H9 (cell line): ENCODE measurements at regions not wholly inside any gene's neighbourhood (a gene's known extent, or its start where the extent isn't known, plus 50 kb on each side); places are given as distances from the start of the nearest gene placed in this dataset.

ENCODE experiments used
- DNase-seq: peaks from one replicate; pipeline ENCODE4 v3.0.0-alpha.2; 2017
- H2AFZ ChIP-seq: one replicate; pipeline ENCODE4 v1.6.1; 2013; ENCODE audit warnings: mild to moderate bottlenecking, low read length, control low read depth, moderate library complexity
- H2AK5ac ChIP-seq: 2 replicates; pipeline ENCODE4 v1.6.1; 2013; ENCODE audit warnings: low read length, control low read depth, mixed read lengths; ENCODE audit not compliant: insufficient read length
- H2BK120ac ChIP-seq: one replicate; pipeline ENCODE4 v1.6.1; 2013; ENCODE audit warnings: low read depth, mild to moderate bottlenecking, low read length, control low read depth, inconsistent platforms; ENCODE audit not compliant: poor library complexity, severe bottlenecking
- H2BK12ac ChIP-seq: 2 replicates; pipeline ENCODE4 v1.6.1; 2013; ENCODE audit warnings: low read length, control low read depth, mixed read lengths, low read depth; ENCODE audit not compliant: insufficient read length
- H2BK15ac ChIP-seq: 2 replicates; pipeline ENCODE4 v1.6.1; 2013; ENCODE audit warnings: low read depth, low read length, control low read depth
- H2BK20ac ChIP-seq: one replicate; pipeline ENCODE4 v1.6.1; 2013; ENCODE audit warnings: low read depth, mild to moderate bottlenecking, low read length, control low read depth, inconsistent platforms; ENCODE audit not compliant: poor library complexity, severe bottlenecking
- H2BK5ac ChIP-seq: 2 replicates; pipeline ENCODE4 v1.6.1; 2013; ENCODE audit warnings: low read length, control low read depth, mixed read lengths; ENCODE audit not compliant: insufficient read length
- H3K14ac ChIP-seq: 2 replicates; pipeline ENCODE4 v1.6.1; 2013; ENCODE audit warnings: low read length, control low read depth; ENCODE audit not compliant: insufficient read depth
- H3K18ac ChIP-seq: 2 replicates; pipeline ENCODE4 v1.6.1; 2013; ENCODE audit warnings: low read depth, mild to moderate bottlenecking, mixed read lengths, low read length, control low read depth; ENCODE audit not compliant: insufficient read length
- H3K23ac ChIP-seq: 2 replicates; pipeline ENCODE4 v1.6.1; 2013; ENCODE audit warnings: low read length, control low read depth, mixed read lengths, low read depth; ENCODE audit not compliant: insufficient read length
- H3K23me2 ChIP-seq: 2 replicates; pipeline ENCODE4 v1.6.1; 2013; ENCODE audit warnings: low read depth, mild to moderate bottlenecking, mixed read lengths, low read length, control low read depth; ENCODE audit not compliant: insufficient read length, poor library complexity, severe bottlenecking
- H3K27ac ChIP-seq: 2 replicates; pipeline ENCODE4 v1.5.1; 2013; ENCODE audit warnings: low read length, control low read depth, mixed read lengths, low read depth; ENCODE audit not compliant: insufficient read length
- H3K27me3 ChIP-seq: 2 replicates; pipeline ENCODE4 v1.6.1; 2013; ENCODE audit warnings: low read length, control low read depth, inconsistent platforms; ENCODE audit not compliant: insufficient read depth
- H3K4ac ChIP-seq: 2 replicates; pipeline ENCODE4 v1.6.1; 2013; ENCODE audit warnings: low read depth, mild to moderate bottlenecking, control low read depth, inconsistent platforms, low read length, moderate library complexity
- H3K4me1 ChIP-seq: 2 replicates; pipeline ENCODE4 v1.6.1; 2013; ENCODE audit warnings: low read length, control low read depth, inconsistent platforms; ENCODE audit not compliant: insufficient read depth
- H3K4me2 ChIP-seq: 2 replicates; pipeline ENCODE4 v1.6.1; 2013; ENCODE audit warnings: low read length, control low read depth, mixed read lengths; ENCODE audit not compliant: insufficient read length, insufficient read depth
- H3K56ac ChIP-seq: 2 replicates; pipeline ENCODE4 v1.6.1; 2013; ENCODE audit warnings: low read depth, mild to moderate bottlenecking, mixed read lengths, low read length, control low read depth; ENCODE audit not compliant: insufficient read length
- H3K79me1 ChIP-seq: 2 replicates; pipeline ENCODE4 v1.6.1; 2013; ENCODE audit warnings: low read depth, mild to moderate bottlenecking, moderate library complexity, low read length, control low read depth, inconsistent platforms; ENCODE audit not compliant: insufficient read depth, poor library complexity, severe bottlenecking
- H3K79me2 ChIP-seq: 2 replicates; pipeline ENCODE4 v1.6.1; 2013; ENCODE audit warnings: low read length, control low read depth, inconsistent platforms; ENCODE audit not compliant: insufficient read depth
- H3K9ac ChIP-seq: 2 replicates; pipeline ENCODE4 v1.6.1; 2013; ENCODE audit warnings: low read length, control low read depth, mixed read lengths; ENCODE audit not compliant: insufficient read length; ENCODE audit errors: extremely low read depth
- H3K9me3 ChIP-seq: one replicate; pipeline ENCODE4 v1.6.1; 2013; ENCODE audit warnings: low read depth, low read length, inconsistent platforms; ENCODE audit not compliant: control insufficient read depth
- H3T11ph ChIP-seq: one replicate; pipeline ENCODE4 v1.6.1; 2013; ENCODE audit warnings: mild to moderate bottlenecking, low read length, control low read depth, inconsistent platforms
- H4K20me1 ChIP-seq: one replicate; pipeline ENCODE4 v1.6.1; 2013; ENCODE audit not compliant: control insufficient read depth, insufficient read length, insufficient read depth
- H4K5ac ChIP-seq: 2 replicates; pipeline ENCODE4 v1.6.1; 2013; ENCODE audit warnings: low read depth, mild to moderate bottlenecking, mixed read lengths, low read length, control low read depth; ENCODE audit not compliant: insufficient read length
- H4K8ac ChIP-seq: replicated peaks from 2 replicates; pipeline ENCODE4 v1.6.1; 2013; ENCODE audit warnings: low read length, control low read depth, mixed read lengths, low read depth; ENCODE audit not compliant: insufficient read length
- H4K91ac ChIP-seq: 2 replicates; pipeline ENCODE4 v1.6.1; 2013; ENCODE audit warnings: low read depth, mild to moderate bottlenecking, moderate library complexity, mixed read lengths, low read length, control low read depth; ENCODE audit not compliant: insufficient read length
- H3K27ac Mint-ChIP-seq, 3 experiments: 2 replicates in 2 of 3; 3 replicates in 1 of 3; pipeline ENCODE4 v1.8.0; 2020 to 2021; ENCODE audit warnings: mixed read lengths in 3 of 3, mild to moderate bottlenecking in 1 of 3, moderate library complexity in 1 of 3
- H3K27me3 Mint-ChIP-seq: 2 replicates; pipeline ENCODE4 v1.8.0; 2021; ENCODE audit warnings: low read depth, mild to moderate bottlenecking, moderate library complexity, mixed read lengths
- H3K36me3 Mint-ChIP-seq, 3 experiments: 2 replicates in 2 of 3; 3 replicates in 1 of 3; pipeline ENCODE4 v1.8.0; 2020 to 2021; ENCODE audit warnings: low read depth in 3 of 3, mixed read lengths in 3 of 3; ENCODE audit not compliant: insufficient read depth in 1 of 3
- H3K4me1 Mint-ChIP-seq, 2 experiments: 2 replicates each; pipeline ENCODE4 v1.8.0; 2020; ENCODE audit warnings: mixed read lengths in 2 of 2
- H3K4me3 Mint-ChIP-seq, 2 experiments: 2 replicates in 1 of 2; 3 replicates in 1 of 2; pipeline ENCODE4 v1.8.0; 2020 to 2021; ENCODE audit warnings: mild to moderate bottlenecking in 2 of 2, mixed read lengths in 2 of 2, moderate library complexity in 1 of 2
- H3K9me3 Mint-ChIP-seq, 2 experiments: 2 replicates in 1 of 2; 3 replicates in 1 of 2; pipeline ENCODE4 v1.8.0; 2020; ENCODE audit warnings: mild to moderate bottlenecking in 2 of 2, mixed read lengths in 2 of 2, moderate library complexity in 1 of 2
- WGBS: extraction: QIAGEN DNeasy Blood & Tissue Kit; methylation state at CpG from one replicate; pipeline ENCODE4 v1.1.7; 2013; ENCODE audit warnings: missing lambda C conversion rate, low lambda C conversion rate, mixed read lengths; ENCODE audit not compliant: insufficient read length; ENCODE audit errors: extremely low coverage; 5-methylcytosine and 5-hydroxymethylcytosine counted together
- TF ChIP-seq, protein P1 (sequence below): fragments of 200-600 bp; sonication (generic); conservative IDR thresholded peaks from 3 replicates; pipeline ENCODE4 v1.8.0; 2021; ENCODE audit warnings: antibody characterized with exemption, mild to moderate bottlenecking

DNA sequence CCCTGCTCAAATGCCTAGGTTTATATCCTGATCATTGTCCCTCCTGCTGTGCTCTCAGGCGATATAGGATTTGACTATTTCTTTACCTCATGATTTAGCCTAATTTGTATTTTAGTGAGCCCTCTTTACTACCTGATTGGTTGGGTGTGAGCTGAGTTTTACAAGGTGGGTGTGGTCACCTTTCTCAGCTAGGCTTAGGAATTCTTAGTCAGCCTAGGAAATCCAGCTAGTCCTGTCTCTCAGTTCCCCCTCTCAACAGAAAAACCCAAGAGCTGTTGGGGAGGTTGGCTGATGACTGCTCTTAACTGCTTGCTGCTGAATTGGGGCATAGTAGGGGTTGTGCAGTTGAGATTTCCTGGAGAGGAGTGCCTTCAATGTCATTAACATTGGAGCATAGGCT is 100.5 kb upstream of the AADAT start:
- Mint-ChIP-seq H3K9me3 (peaks cover 5 to 16% of the 10 kb centered on the region in 2 experiments; a peak in 3 of 5 replicates), H3K27me3 (0 out of 2 replicates have a peak, but pooled peaks cover 2% of the 10 kb centered on the region), H3K4me3 (no peak overlapping the region), H3K36me3 (peaks cover 0 to 18% (median 5%) of the 10 kb centered on the region in 3 experiments; a peak in 4 of 7 replicates), H3K27ac (no peak overlapping the region), H3K4me1 (peaks cover 32 to 35% of the 10 kb centered on the region in 2 experiments)
- Histone ChIP-seq H3K4me2 (no peak overlapping the region), H3K23ac (no peak overlapping the region), H3K79me1 (no peaks in the 10 kb centered on the region), H3K18ac (no peak overlapping the region), H4K8ac (no peak overlapping the region), H3K9me3 (no peaks in the 10 kb centered on the region), H2AK5ac (no peak overlapping the region), H2BK12ac (no peak overlapping the region), H3K4ac (no peak overlapping the region), H2AFZ (no peak overlapping the region), H3K56ac (no peak overlapping the region), H2BK5ac (no peak overlapping the region), H3K79me2 (no peaks in the 10 kb centered on the region), H3K14ac (no peak overlapping the region), H3T11ph (no peak overlapping the region), H4K20me1 (no peaks in the 10 kb centered on the region), H4K91ac (no peak overlapping the region), H3K4me1 (no peaks in the 10 kb centered on the region), H2BK20ac (no peak overlapping the region), H3K23me2 (no peaks in the 10 kb centered on the region), H3K27ac (no peak overlapping the region), H3K27me3 (no peaks in the 10 kb centered on the region), H3K9ac (no peak overlapping the region), H2BK15ac (no peak overlapping the region), H4K5ac (no peak overlapping the region), H2BK120ac (no peak overlapping the region)
- DNase-seq, result no peak
- TF ChIP-seq, protein P1, sequence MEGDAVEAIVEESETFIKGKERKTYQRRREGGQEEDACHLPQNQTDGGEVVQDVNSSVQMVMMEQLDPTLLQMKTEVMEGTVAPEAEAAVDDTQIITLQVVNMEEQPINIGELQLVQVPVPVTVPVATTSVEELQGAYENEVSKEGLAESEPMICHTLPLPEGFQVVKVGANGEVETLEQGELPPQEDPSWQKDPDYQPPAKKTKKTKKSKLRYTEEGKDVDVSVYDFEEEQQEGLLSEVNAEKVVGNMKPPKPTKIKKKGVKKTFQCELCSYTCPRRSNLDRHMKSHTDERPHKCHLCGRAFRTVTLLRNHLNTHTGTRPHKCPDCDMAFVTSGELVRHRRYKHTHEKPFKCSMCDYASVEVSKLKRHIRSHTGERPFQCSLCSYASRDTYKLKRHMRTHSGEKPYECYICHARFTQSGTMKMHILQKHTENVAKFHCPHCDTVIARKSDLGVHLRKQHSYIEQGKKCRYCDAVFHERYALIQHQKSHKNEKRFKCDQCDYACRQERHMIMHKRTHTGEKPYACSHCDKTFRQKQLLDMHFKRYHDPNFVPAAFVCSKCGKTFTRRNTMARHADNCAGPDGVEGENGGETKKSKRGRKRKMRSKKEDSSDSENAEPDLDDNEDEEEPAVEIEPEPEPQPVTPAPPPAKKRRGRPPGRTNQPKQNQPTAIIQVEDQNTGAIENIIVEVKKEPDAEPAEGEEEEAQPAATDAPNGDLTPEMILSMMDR, result no peak
- WGBS, result no CpG with 5 or more reads among the region's 1 CpG
